Mesenchymal stem cell (in vitro differentiated cells and primary cell): ENCODE measurements at regions not wholly inside any gene's neighbourhood (a gene's known extent, or its start where the extent isn't known, plus 50 kb on each side); places are given as distances from the start of the nearest gene placed in this dataset.

Experiments
- DNase-seq: peaks from one replicate; pipeline ENCODE4 v3.0.0-alpha.2; 2013
- H2AFZ ChIP-seq: one replicate; pipeline ENCODE4 v1.6.1; 2013; ENCODE audit warnings: low read depth, mild to moderate bottlenecking, control low read depth, inconsistent platforms, low read length, moderate library complexity
- H2AK5ac ChIP-seq: 2 replicates; pipeline ENCODE4 v1.6.1; 2013; ENCODE audit warnings: low read length, moderate library complexity, mild to moderate bottlenecking, inconsistent platforms; ENCODE audit not compliant: severe bottlenecking
- H2BK120ac ChIP-seq: one replicate; pipeline ENCODE4 v1.6.1; 2013; ENCODE audit warnings: low read depth, mild to moderate bottlenecking, inconsistent platforms, low read length, moderate library complexity
- H2BK12ac ChIP-seq, 2 experiments: one replicate each; pipeline ENCODE4 v1.6.1; 2013; ENCODE audit warnings: inconsistent platforms in 2 of 2, low read length in 2 of 2, mild to moderate bottlenecking in 2 of 2, moderate library complexity in 2 of 2, control low read depth in 1 of 2
- H2BK15ac ChIP-seq: one replicate; pipeline ENCODE4 v1.6.1; 2013; ENCODE audit warnings: mild to moderate bottlenecking, low read depth, inconsistent platforms; ENCODE audit not compliant: poor library complexity, severe bottlenecking
- H2BK5ac ChIP-seq: 2 replicates; pipeline ENCODE4 v1.6.1; 2013; ENCODE audit warnings: low read depth, mild to moderate bottlenecking, low read length, control low read depth, inconsistent platforms; ENCODE audit not compliant: poor library complexity, severe bottlenecking
- H3K14ac ChIP-seq, 2 experiments: one replicate each; pipeline ENCODE4 v1.6.1; 2013; ENCODE audit warnings: inconsistent platforms in 2 of 2, low read length in 2 of 2, control low read depth in 1 of 2, mild to moderate bottlenecking in 1 of 2, moderate library complexity in 1 of 2
- H3K18ac ChIP-seq, 2 experiments: one replicate each; pipeline ENCODE4 v1.6.1; 2013; ENCODE audit warnings: inconsistent platforms in 2 of 2, low read length in 2 of 2, control low read depth in 1 of 2, low read depth in 1 of 2, mild to moderate bottlenecking in 1 of 2
- H3K23ac ChIP-seq, 2 experiments: one replicate each; pipeline ENCODE4 v1.6.1; 2013; ENCODE audit warnings: inconsistent platforms in 2 of 2, low read length in 2 of 2, mild to moderate bottlenecking in 2 of 2, moderate library complexity in 2 of 2, control low read depth in 1 of 2
- H3K27ac ChIP-seq: 2 replicates; pipeline ENCODE4 v1.5.1; 2013; ENCODE audit warnings: mild to moderate bottlenecking, moderate library complexity, low read length, control low read depth, inconsistent platforms; ENCODE audit not compliant: poor library complexity, severe bottlenecking
- H3K27me3 ChIP-seq, 2 experiments: 2 replicates each; pipeline versions ENCODE4 v1.6.1 to v1.7.0; 2013; ENCODE audit warnings: low read length in 2 of 2, mild to moderate bottlenecking in 2 of 2, moderate library complexity in 2 of 2, control low read depth in 1 of 2, inconsistent platforms in 1 of 2; ENCODE audit not compliant: control insufficient read depth in 1 of 2, insufficient read depth in 1 of 2
- H3K36me3 ChIP-seq, 2 experiments: 2 replicates each; pipeline versions ENCODE4 v1.6.1 to v1.7.0; 2013; ENCODE audit warnings: low read length in 2 of 2, control low read depth in 1 of 2, inconsistent platforms in 1 of 2, low read depth in 1 of 2, mild to moderate bottlenecking in 1 of 2; ENCODE audit not compliant: insufficient read depth in 2 of 2, control insufficient read depth in 1 of 2
- H3K4ac ChIP-seq, 2 experiments: one replicate each; pipeline ENCODE4 v1.6.1; 2013; ENCODE audit warnings: inconsistent platforms in 2 of 2, low read length in 2 of 2, mild to moderate bottlenecking in 2 of 2, moderate library complexity in 2 of 2, control low read depth in 1 of 2, low read depth in 1 of 2
- H3K4me1 ChIP-seq: 2 replicates; pipeline ENCODE4 v1.6.1; 2013; ENCODE audit warnings: low read depth, low read length, control low read depth; ENCODE audit not compliant: control insufficient read depth, insufficient read depth
- H3K4me2 ChIP-seq: 2 replicates; pipeline ENCODE4 v1.6.1; 2013; ENCODE audit warnings: low read length, mild to moderate bottlenecking, inconsistent platforms; ENCODE audit not compliant: poor library complexity, severe bottlenecking
- H3K4me3 ChIP-seq, 2 experiments: 2 replicates each; pipeline versions ENCODE4 v1.5.1 to v1.7.0; 2013; ENCODE audit warnings: low read length in 2 of 2, mild to moderate bottlenecking in 2 of 2, control low read depth in 1 of 2, low read depth in 1 of 2; ENCODE audit not compliant: insufficient read depth in 1 of 2
- H3K79me1 ChIP-seq: replicated peaks from 2 replicates; pipeline ENCODE4 v1.6.1; 2013; ENCODE audit warnings: mild to moderate bottlenecking, control low read depth, low read length, inconsistent platforms; ENCODE audit not compliant: poor library complexity, severe bottlenecking
- H3K9ac ChIP-seq: 2 replicates; pipeline ENCODE4 v1.7.0; 2013; ENCODE audit warnings: mild to moderate bottlenecking, low read length, moderate library complexity
- H3K9me3 ChIP-seq: 2 replicates; pipeline ENCODE4 v1.7.0; 2013; ENCODE audit warnings: mild to moderate bottlenecking, low read length; ENCODE audit not compliant: control insufficient read depth
- H4K8ac ChIP-seq: one replicate; pipeline ENCODE4 v1.6.1; 2013; ENCODE audit warnings: inconsistent platforms, mild to moderate bottlenecking, low read length, moderate library complexity
- H4K91ac ChIP-seq: one replicate; pipeline ENCODE4 v1.6.1; 2013; ENCODE audit warnings: mild to moderate bottlenecking, low read length, inconsistent platforms
- WGBS: methylation state at CpG from one replicate; pipeline ENCODE4 v1.1.7; 2013; ENCODE audit warnings: mixed read lengths; 5-methylcytosine and 5-hydroxymethylcytosine counted together

DNA sequence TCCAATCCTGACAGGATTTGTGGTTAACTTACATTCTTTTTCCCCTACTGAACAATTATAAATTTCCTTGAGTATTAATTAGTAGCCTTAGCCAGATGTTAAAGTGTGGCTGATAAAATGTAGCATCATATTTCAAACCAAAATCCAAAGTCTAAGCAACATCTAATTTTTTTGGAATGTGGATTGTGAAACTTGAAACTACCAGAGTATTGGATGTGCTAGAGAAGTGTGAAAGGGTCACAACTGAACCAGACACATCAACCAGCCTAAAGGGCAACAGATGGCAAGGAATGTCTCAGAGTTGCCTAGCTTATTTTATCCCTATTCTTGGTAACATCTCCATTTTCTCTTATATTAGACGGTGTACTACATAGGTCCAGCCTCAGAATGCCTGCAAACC lies 153.1 kb upstream of the DCN start:
- Histone ChIP-seq H2BK120ac (no peak overlapping the region), H3K4me2 (no peak overlapping the region), H3K9me3 (no peaks in the 10 kb centered on the region), H2AFZ (no peak overlapping the region), H2BK15ac (no peak overlapping the region), H3K18ac (no peak overlapping the region), H2AK5ac (no peak overlapping the region), H3K4me1 (no peaks in the 10 kb centered on the region), H3K36me3 (no peaks in the 10 kb centered on the region), H3K9ac (no peak overlapping the region), H2BK12ac (no peak overlapping the region), H2BK5ac (no peak overlapping the region), H3K79me1 (no peaks in the 10 kb centered on the region), H3K4me3 (no peak overlapping the region), H3K14ac (no peak overlapping the region), H3K27me3 (no peaks in the 10 kb centered on the region), H3K27ac (no peak overlapping the region), H3K23ac (no peak overlapping the region), H4K8ac (no peak overlapping the region), H3K4ac (no peak overlapping the region), H4K91ac (no peak overlapping the region)
- WGBS = 97% methylated on average over 1 of the region's 1 CpG
- DNase-seq = no peak

DNA sequence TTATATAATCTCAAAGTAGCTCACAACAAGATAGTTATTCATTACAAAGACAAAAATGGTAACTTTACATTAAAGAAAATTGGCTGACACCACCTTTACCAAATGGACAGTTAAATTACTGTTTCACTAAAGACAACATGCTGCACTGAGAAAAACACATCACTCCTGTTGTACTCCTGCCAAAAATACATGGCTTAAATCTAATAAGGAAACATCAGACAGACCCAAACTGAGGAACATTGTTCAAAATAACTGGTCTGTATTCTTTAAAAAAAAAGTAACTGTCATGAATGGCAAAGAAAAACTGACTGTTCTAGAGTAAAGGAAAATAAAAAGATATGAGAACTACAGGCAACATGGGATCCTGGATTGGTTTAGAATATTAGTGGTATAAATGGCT lies 151.3 kb upstream of the DCN start:
- H2BK15ac ChIP-seq = no peak overlapping the region
- no peak overlapping the region for H4K8ac ChIP-seq
- no peak overlapping the region for H3K27ac ChIP-seq
- H3K4me1 ChIP-seq = no peaks in the 10 kb centered on the region
- no peak overlapping the region for H2AFZ ChIP-seq
- H3K9me3 ChIP-seq = no peaks in the 10 kb centered on the region
- H2AK5ac ChIP-seq = no peak overlapping the region
- H3K36me3 ChIP-seq = no peaks in the 10 kb centered on the region
- H2BK120ac ChIP-seq = no peak overlapping the region
- H3K18ac ChIP-seq = no peak overlapping the region
- no peak overlapping the region for H3K23ac ChIP-seq
- H2BK5ac ChIP-seq = no peak overlapping the region
- H3K9ac ChIP-seq = no peak overlapping the region
- H2BK12ac ChIP-seq = no peak overlapping the region
- no peak overlapping the region for H3K4me2 ChIP-seq
- H3K4ac ChIP-seq = no peak overlapping the region
- no peak overlapping the region for H3K14ac ChIP-seq
- no peaks in the 10 kb centered on the region for H3K79me1 ChIP-seq
- no peak overlapping the region for H4K91ac ChIP-seq
- no peaks in the 10 kb centered on the region for H3K27me3 ChIP-seq
- no peak for DNase-seq
- H3K4me3 ChIP-seq = no peak overlapping the region

DNA sequence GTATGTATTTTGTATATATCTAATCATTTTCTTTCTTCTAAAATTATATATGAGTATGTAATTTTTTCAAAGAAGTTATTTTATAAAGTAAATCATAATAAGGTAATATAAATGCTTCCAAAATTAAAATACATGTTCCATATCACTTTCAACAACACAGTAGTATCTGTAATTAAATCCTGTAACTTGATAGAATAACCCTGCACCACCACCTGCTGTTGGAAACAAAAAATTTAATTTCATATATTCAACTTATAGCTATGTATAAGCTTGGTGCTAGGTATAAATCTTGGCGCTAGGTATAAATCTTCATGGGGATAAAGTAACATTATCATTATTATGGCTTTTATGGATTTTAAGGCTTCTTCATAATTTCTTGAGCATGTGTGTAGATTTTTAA lies 149.7 kb upstream of the DCN start:
- H3K18ac ChIP-seq = no peak overlapping the region
- no peak overlapping the region for H3K14ac ChIP-seq
- no peak overlapping the region for H2BK120ac ChIP-seq
- no peaks in the 10 kb centered on the region for H3K9me3 ChIP-seq
- no peak overlapping the region for H4K8ac ChIP-seq
- no peak overlapping the region for H4K91ac ChIP-seq
- H3K27ac ChIP-seq = no peak overlapping the region
- H3K4me1 ChIP-seq = no peaks in the 10 kb centered on the region
- no peak overlapping the region for H2BK12ac ChIP-seq
- no peaks in the 10 kb centered on the region for H3K36me3 ChIP-seq
- no peak overlapping the region for H2BK15ac ChIP-seq
- no peak overlapping the region for H3K23ac ChIP-seq
- no peaks in the 10 kb centered on the region for H3K27me3 ChIP-seq
- H3K79me1 ChIP-seq = no peaks in the 10 kb centered on the region
- H2AFZ ChIP-seq = no peak overlapping the region
- no peak overlapping the region for H3K4ac ChIP-seq
- no peak overlapping the region for H3K4me2 ChIP-seq
- H2BK5ac ChIP-seq = no peak overlapping the region
- peak; percentile 27 for DNase-seq
- no CpG with 5 or more reads among the region's 1 CpG for WGBS
- H3K4me3 ChIP-seq = no peak overlapping the region
- no peak overlapping the region for H2AK5ac ChIP-seq
- H3K9ac ChIP-seq = no peak overlapping the region

DNA sequence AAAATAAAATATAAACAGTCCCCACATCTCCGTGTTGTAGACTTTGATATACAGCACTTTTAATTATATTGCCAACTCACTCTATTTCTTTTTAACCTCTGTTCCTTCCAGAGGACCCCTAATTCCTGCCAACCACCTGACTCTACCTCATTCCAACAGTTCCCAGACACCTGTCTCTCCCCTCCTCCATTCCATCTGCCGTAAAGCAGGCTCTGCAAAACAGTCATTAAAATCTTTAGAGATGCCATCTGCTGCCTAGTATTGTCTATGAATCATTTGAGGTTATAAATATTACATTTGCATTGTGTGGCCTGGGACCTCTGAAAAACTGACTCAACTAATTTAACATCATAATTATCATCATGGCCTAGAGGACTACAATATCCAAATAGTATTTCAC lies 148.8 kb upstream of the DCN start:
- Histone ChIP-seq H3K27me3 (no peaks in the 10 kb centered on the region), H3K23ac (no peak overlapping the region), H2BK15ac (no peak overlapping the region), H3K79me1 (no peaks in the 10 kb centered on the region), H3K4me2 (no peak overlapping the region), H4K91ac (no peak overlapping the region), H4K8ac (no peak overlapping the region), H3K14ac (no peak overlapping the region), H2AFZ (no peak overlapping the region), H2BK5ac (no peak overlapping the region), H3K18ac (no peak overlapping the region), H3K9ac (no peak overlapping the region), H3K4me3 (no peak overlapping the region), H3K27ac (no peak overlapping the region), H3K36me3 (no peaks in the 10 kb centered on the region), H3K4me1 (no peaks in the 10 kb centered on the region), H3K9me3 (no peaks in the 10 kb centered on the region), H3K4ac (no peak overlapping the region), H2BK12ac (no peak overlapping the region), H2AK5ac (no peak overlapping the region), H2BK120ac (no peak overlapping the region)
- 58% methylated on average over 2 of the region's 2 CpGs for WGBS
- DNase-seq = no peak
